ENCODE measurements at regions not wholly inside any gene's neighbourhood (a gene's known extent, or its start where the extent isn't known, plus 50 kb on each side); places are given as distances from the start of the nearest gene placed in this dataset.

DNA sequence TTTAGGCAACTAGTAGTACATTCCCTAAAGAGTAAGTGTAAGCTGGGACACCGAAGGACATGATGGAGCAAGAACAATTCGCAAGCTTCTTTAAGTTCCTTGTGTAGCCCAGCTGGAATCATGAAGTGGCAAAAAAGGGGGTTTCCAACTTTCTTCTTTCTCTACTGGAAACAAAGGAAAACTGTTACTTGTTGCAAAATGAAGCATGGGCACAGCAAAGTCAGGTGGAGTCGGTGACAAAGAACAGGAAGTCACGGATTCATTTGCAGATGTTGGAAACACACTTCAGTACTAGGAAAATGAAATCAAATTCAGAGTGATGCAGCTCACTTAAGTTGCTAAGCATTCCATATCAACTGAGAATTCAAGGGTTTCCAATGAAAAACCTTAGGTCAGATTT lies 706.9 kb upstream of the STXBP6 start:
- Histone ChIP-seq H3K9ac (ENCODE audit: low read length) (no peak overlapping the region), H3K4me3 (replicated peaks in 1 of 2; ENCODE audit: low read depth in 1 of 2, low read length in 2 of 2) (no peak overlapping the region), H4K20me1 (ENCODE audit: insufficient read depth) (no peaks in the 10 kb centered on the region), H3K27ac (ENCODE audit: low read depth, low read length) (no peak overlapping the region), H3K27me3 (ENCODE audit: insufficient read depth, low read length) (no peaks in the 10 kb centered on the region), H3K36me3 (ENCODE audit: control insufficient read depth in 1 of 2, insufficient read depth in 2 of 2, low read length in 2 of 2) (no peaks in the 10 kb centered on the region), H3K9me2 (ENCODE audit: insufficient read depth) (no peaks in the 10 kb centered on the region), H2AFZ (ENCODE audit: low read depth, low read length, poor library complexity, severe bottlenecking) (no peak overlapping the region), H3K79me2 (ENCODE audit: insufficient read depth, low read length) (no peaks in the 10 kb centered on the region), H3K9me3 (ENCODE audit: control insufficient read depth in 1 of 2, insufficient read depth in 1 of 2, low read depth in 1 of 2, low read length in 2 of 2) (peaks cover 6 to 9% of the 10 kb centered on the region in 2 experiments; a peak in 2 of 4 replicates), H3K4me2 (ENCODE audit: low read length) (no peak overlapping the region), H3K4me1 (ENCODE audit: control insufficient read depth in 1 of 2, insufficient read depth in 2 of 2, low read length in 2 of 2) (no peaks in the 10 kb centered on the region)
- no peak for TF ChIP-seq CEBPB (IDR thresholded peaks at IDR 0.05; ENCODE audit: low read depth)
- TF ChIP-seq SIN3A (IDR thresholded peaks at IDR 0.05; ENCODE audit: low read depth), result no peak
- TF ChIP-seq YY1 (IDR thresholded peaks at IDR 0.05; ENCODE audit: extremely low read depth, insufficient replicate concordance, low read depth, low read length), result no peak
- TF ChIP-seq, protein P1, sequence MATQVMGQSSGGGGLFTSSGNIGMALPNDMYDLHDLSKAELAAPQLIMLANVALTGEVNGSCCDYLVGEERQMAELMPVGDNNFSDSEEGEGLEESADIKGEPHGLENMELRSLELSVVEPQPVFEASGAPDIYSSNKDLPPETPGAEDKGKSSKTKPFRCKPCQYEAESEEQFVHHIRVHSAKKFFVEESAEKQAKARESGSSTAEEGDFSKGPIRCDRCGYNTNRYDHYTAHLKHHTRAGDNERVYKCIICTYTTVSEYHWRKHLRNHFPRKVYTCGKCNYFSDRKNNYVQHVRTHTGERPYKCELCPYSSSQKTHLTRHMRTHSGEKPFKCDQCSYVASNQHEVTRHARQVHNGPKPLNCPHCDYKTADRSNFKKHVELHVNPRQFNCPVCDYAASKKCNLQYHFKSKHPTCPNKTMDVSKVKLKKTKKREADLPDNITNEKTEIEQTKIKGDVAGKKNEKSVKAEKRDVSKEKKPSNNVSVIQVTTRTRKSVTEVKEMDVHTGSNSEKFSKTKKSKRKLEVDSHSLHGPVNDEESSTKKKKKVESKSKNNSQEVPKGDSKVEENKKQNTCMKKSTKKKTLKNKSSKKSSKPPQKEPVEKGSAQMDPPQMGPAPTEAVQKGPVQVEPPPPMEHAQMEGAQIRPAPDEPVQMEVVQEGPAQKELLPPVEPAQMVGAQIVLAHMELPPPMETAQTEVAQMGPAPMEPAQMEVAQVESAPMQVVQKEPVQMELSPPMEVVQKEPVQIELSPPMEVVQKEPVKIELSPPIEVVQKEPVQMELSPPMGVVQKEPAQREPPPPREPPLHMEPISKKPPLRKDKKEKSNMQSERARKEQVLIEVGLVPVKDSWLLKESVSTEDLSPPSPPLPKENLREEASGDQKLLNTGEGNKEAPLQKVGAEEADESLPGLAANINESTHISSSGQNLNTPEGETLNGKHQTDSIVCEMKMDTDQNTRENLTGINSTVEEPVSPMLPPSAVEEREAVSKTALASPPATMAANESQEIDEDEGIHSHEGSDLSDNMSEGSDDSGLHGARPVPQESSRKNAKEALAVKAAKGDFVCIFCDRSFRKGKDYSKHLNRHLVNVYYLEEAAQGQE (IDR thresholded peaks at IDR 0.05; ENCODE audit: low read depth), result no peak
- no peak for TF ChIP-seq ZBTB33 (IDR thresholded peaks at IDR 0.05; ENCODE audit: extremely low read depth, insufficient replicate concordance, low read length)
- no peak for TF ChIP-seq SP1 (IDR thresholded peaks at IDR 0.05; ENCODE audit: low read depth)
- no peak for TF ChIP-seq SRF (IDR thresholded peaks at IDR 0.05; ENCODE audit: low read depth)
- no peak for TF ChIP-seq MAX (IDR thresholded peaks at IDR 0.05)
- TF ChIP-seq EZH2 (IDR thresholded peaks at IDR 0.05), result no peak
- no peak for TF ChIP-seq FOSL1 (IDR thresholded peaks at IDR 0.05; ENCODE audit: low read depth)
- no peak for TF ChIP-seq RAD21 (IDR thresholded peaks at IDR 0.05; ENCODE audit: low read depth)
- TF ChIP-seq POLR2A (IDR thresholded peaks at IDR 0.05; ENCODE audit: borderline replicate concordance, extremely low read depth, insufficient read depth, insufficient read length), result no peak
- no peak for TF ChIP-seq TCF7L2 (IDR thresholded peaks at IDR 0.05; ENCODE audit: borderline replicate concordance, extremely low read depth, insufficient read depth, insufficient read length)
- TF ChIP-seq POLR2AphosphoS5 (IDR thresholded peaks at IDR 0.05; ENCODE audit: low read depth, low read length), result no peak
- no peak for TF ChIP-seq CBX3 (IDR thresholded peaks at IDR 0.05; ENCODE audit: low read depth)
- TF ChIP-seq CTCF (IDR thresholded peaks at IDR 0.05 in 2 of 3, conservative IDR thresholded peaks at IDR 0.05 in 1 of 3; ENCODE audit: borderline replicate concordance in 1 of 3, insufficient read depth in 1 of 3, low read depth in 2 of 3, low read length in 2 of 3), result no peak
- TF ChIP-seq ZNF274 (IDR thresholded peaks at IDR 0.05; ENCODE audit: low read depth, low read length), result no peak
- TF ChIP-seq ELF1 (IDR thresholded peaks at IDR 0.05; ENCODE audit: borderline replicate concordance, low read depth), result no peak
- TF ChIP-seq EGR1 (IDR thresholded peaks at IDR 0.05; ENCODE audit: low read depth), result no peak
- ChIA-PET RAD21 (ENCODE audit: low non-redundant PET in 1 of 2, low total read pairs in 2 of 2, uncharacterized antibody in 2 of 2, unreplicated experiment in 2 of 2) (no interaction called here), CTCF (no interaction called here), POLR2A (no interaction called here)
- no TSS peak for BruUV-seq (replicated peaks)
- DNase-seq (ENCODE audit: low read depth, low spot score) (no peak), ATAC-seq (no peak)
- intact Hi-C loops (cut with micrococcal nuclease), result no loop called here

Data from HCT116 (cell line).